Activated CD4-positive, alpha-beta T cell treated with anti-CD3 and anti-CD28 coated beads for 24 hours (primary cell): ENCODE measurements at regions not wholly inside any gene's neighbourhood (a gene's known extent, or its start where the extent isn't known, plus 50 kb on each side); places are given as distances from the start of the nearest gene placed in this dataset.
"Not testable (repeated sequence)": the region's sequence is repeated elsewhere in the genome, so short reads cannot be mapped to it uniquely, and the experiment has no call there.

Source experiments
- DNase-seq, 2 donors: peaks; one replicate each; pipeline ENCODE4 v3.0.0-alpha.2; 2020; ENCODE audit warnings: low read depth in 2 of 2

GRCh38 chr3:26514445-26515029, 108.0 kb upstream of the LRRC3B start:
- DNase-seq = not testable (repeated sequence)

DNA sequence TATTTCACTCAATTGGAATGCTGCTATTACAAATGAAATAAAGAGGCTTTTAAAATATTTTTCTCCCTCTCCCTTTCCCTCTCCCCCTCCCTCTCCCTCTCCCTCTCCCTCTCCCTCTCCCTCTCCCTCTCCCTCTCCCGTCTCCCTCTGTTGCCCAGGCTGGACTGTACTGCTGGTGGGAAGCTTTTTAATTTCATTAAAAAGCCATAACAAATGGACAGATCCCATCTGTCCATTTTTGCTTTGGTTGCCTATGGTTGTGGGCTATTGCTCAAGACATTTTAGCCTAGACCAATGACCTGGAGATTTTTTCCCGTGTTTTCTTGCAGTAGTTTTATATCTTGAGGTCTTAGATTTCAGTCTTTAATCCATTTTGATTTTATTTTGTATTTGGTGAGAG, 107.2 kb upstream of the LRRC3B start:
- DNase-seq = no peak

DNA sequence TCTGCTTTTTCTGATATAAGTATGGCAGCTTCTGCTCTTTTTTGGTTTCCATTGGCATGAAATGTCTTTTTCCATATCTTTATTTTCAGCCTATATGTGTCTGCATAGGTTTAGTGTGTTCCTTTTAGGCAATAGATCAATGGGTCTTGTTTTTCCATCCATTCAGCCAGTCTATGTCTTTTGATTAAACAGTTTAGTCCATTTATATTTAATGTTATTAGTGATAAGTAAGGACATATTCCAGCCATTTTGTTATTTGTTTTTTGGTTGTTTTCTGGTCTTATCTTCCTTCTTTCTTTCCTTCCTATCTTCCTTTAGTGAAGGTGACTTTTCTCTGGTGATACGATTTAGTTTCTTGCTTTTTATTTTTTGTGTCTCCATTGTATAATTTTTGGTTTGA, 101.3 kb upstream of the LRRC3B start:
- no peak for DNase-seq

DNA sequence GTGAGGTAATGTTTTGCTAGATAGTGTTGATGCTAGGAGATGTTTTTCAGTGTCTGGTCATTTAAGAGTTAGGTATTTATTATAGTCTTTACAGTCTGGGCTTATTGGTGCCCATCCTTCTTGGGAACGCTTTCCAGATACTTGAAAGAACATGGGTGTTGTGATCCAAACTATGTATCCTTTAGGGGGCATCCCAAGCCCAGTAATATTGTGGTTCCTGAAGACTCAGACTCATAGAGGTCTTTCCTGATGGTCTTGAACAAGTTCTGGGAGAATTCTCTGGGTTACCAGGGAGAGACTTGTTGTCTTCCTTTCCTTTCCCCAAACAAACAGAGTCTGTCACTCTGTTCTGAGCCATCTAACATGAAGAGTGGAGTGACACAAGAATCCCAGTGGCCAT, 99.7 kb upstream of the LRRC3B start:
- no peak for DNase-seq

- DNase-seq = no peak
Measured at GRCh38 chr3:26525013-26525412, 97.6 kb upstream of the LRRC3B start.

GRCh38 chr3:26535151-26535550, 87.4 kb upstream of the LRRC3B start:
- no peak for DNase-seq

DNA sequence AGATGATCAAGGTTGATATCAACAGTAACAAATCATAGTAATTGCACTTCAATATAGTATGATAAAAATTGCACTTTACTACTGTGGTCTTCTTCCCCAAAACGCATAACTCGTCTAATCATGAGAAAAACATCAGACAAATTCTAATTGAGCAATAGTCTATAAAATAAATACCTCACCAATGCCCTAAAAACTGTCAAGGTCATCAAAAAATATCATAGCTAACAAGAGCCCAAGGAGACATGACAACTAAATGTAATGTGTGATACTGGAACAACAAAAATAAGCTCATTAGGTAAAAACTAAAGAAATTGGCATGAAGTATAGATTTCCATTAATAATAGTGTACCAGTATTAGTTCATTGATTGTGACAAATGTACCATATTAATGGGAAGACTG, 85.6 kb upstream of the LRRC3B start:
- DNase-seq = no peak

DNA sequence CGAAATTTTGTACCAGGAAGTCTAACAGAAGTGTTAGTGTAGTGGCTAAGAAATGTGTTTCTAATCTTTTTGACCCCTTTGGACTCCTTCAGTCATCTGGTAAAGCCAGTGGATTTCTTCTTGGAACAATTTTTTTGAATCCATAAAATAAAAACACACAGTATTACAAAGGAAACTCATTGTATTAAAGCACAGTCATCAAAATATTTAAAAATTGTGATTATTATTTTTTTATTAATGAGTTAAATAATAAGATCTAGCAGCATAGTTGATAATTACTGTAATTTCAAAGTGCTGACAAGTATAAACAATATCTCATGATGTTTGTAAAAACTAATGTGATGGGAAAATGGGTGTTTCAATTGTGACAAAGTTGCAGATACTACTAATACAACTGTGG, 72.2 kb upstream of the LRRC3B start:
- no peak for DNase-seq

- no peak for DNase-seq
Measured at GRCh38 chr3:26556637-26557036, 65.9 kb upstream of the LRRC3B start.

GRCh38 chr3:26558257-26558656, 64.3 kb upstream of the LRRC3B start:
- no peak for DNase-seq

- no peak for DNase-seq
Measured at GRCh38 chr3:26559227-26559626, 63.3 kb upstream of the LRRC3B start.

DNA sequence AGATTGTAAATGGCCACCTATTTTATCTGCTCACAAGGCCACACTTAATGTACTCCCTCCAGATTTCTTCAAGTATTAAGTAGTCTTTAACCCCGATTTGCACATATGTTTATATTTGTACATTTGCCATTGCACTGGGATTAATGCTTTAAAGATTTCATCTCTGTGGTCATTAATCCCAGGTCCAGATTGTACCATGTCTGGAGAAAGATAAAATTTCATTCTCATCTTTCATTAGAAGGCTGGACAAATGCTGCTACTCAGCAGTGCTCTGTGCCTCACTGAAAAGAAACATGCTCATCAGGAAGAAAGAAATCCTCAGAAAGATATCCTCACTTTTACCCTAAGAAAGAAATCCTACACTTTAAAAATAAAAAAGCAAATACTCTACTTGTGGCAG, 62.5 kb upstream of the LRRC3B start:
- DNase-seq = no peak

DNA sequence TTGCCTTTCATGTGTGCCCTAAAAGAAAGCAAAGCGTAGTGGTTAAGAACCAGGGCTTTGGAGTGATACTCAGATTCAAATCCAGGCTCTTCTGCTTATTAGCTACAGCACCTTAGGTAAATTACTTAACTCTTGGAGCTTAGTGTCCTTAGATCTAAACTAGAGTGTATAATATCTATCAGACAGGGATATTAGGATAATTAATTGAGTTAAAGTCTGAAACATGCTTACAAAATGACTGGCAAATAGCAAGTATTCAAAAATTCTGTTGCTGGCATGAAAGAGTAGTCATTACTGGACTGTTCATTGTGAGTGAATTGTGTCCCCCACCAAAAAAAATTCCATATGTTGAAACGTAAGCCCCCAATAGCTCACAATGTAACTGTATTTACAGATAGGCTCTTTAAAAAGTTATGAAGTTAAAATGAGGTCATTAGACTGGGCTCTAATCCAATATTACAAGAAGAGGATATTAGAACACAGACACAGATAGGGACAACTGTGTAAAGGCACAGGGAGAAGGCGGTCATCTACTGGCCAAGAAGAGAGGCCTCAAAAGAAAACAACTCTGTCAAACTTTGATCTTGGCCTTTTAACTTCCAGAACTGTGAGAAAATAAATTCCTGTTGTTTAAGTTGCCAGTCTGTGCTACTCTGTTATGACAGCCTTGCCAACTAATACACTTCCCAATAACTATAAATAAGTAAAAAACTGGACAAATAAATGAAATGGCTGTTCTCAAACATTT, 60.4 kb upstream of the LRRC3B start:
- DNase-seq = no peak
